SK-N-SH (cell line): ENCODE measurements at regions not wholly inside any gene's neighbourhood (a gene's known extent, or its start where the extent isn't known, plus 50 kb on each side); places are given as distances from the start of the nearest gene placed in this dataset.
A peak's percentile ranks its signal among the peaks of the same experiment; 100 is the strongest.

ENCODE experiments used
- CTCF ChIP-seq: fragments of 200-600 bp; sonication (generic); IDR thresholded peaks from 2 replicates; pipeline ENCODE4 v1.6.1; 2017; ENCODE audit warnings: antibody characterized with exemption, mild to moderate bottlenecking, moderate library complexity
- ELF1 ChIP-seq: IDR thresholded peaks from 2 replicates; pipeline ENCODE4 v1.4.0; 2012
- EZH2phosphoT487 ChIP-seq: fragments of 200-600 bp; sonication (generic); IDR thresholded peaks from 2 replicates; pipeline ENCODE4 v1.6.1; 2017; ENCODE audit warnings: low read depth, mixed run types, mild to moderate bottlenecking, antibody characterized with exemption, moderate library complexity, borderline replicate concordance
- FOSL2 ChIP-seq: IDR thresholded peaks from 2 replicates; pipeline ENCODE4 v1.4.0; 2012; ENCODE audit warnings: low read depth, mild to moderate bottlenecking, moderate library complexity, borderline replicate concordance
- FOXM1 ChIP-seq: IDR thresholded peaks from 2 replicates; pipeline ENCODE4 v1.4.0; 2012; ENCODE audit warnings: low read depth, mild to moderate bottlenecking
- IRF3 ChIP-seq: fragments of 150-350 bp; IDR thresholded peaks from 2 replicates; pipeline ENCODE4 v1.6.1; 2016; ENCODE audit warnings: mild to moderate bottlenecking, low read depth, low read length
- JUND ChIP-seq: IDR thresholded peaks from 2 replicates; pipeline ENCODE4 v1.4.0; 2012
- MEF2A ChIP-seq: IDR thresholded peaks from 2 replicates; pipeline ENCODE4 v1.4.0; 2012; ENCODE audit warnings: low read depth, borderline replicate concordance
- NRF1 ChIP-seq: IDR thresholded peaks from 2 replicates; pipeline ENCODE4 v1.6.1; 2012; ENCODE audit warnings: low read depth, mild to moderate bottlenecking, low read length
- PBX3 ChIP-seq: IDR thresholded peaks from 2 replicates; pipeline ENCODE4; 2012
- POLR2AphosphoS5 ChIP-seq: IDR thresholded peaks from 2 replicates; pipeline ENCODE4 v1.6.1; 2012; ENCODE audit warnings: low read depth, low read length
- RCOR1 ChIP-seq: fragments of 150-350 bp; IDR thresholded peaks from 2 replicates; pipeline ENCODE4 v1.6.1; 2017; ENCODE audit warnings: antibody characterized with exemption, low read length
- RFX5 ChIP-seq: IDR thresholded peaks from 2 replicates; pipeline ENCODE4 v1.6.1; 2012; ENCODE audit warnings: mild to moderate bottlenecking, improper control_type of control experiment, low read length
- RXRA ChIP-seq: IDR thresholded peaks from 2 replicates; pipeline ENCODE4 v1.4.0; 2012; ENCODE audit warnings: low read depth, mild to moderate bottlenecking, borderline replicate concordance
- SIN3A ChIP-seq: IDR thresholded peaks from 2 replicates; pipeline ENCODE4 v1.6.1; 2012; ENCODE audit warnings: low read depth, mild to moderate bottlenecking, low read length, moderate library complexity, borderline replicate concordance
- SMC3 ChIP-seq: IDR thresholded peaks from 2 replicates; pipeline ENCODE4 v1.6.1; 2012; ENCODE audit warnings: low read depth, low read length, improper control_type of control experiment
- TAF1 ChIP-seq: IDR thresholded peaks from 2 replicates; pipeline ENCODE4 v1.6.1; 2012; ENCODE audit warnings: low read depth, mild to moderate bottlenecking, low read length, moderate library complexity, borderline replicate concordance
- TEAD4 ChIP-seq: IDR thresholded peaks from 2 replicates; pipeline ENCODE4 v1.4.0; 2012; ENCODE audit warnings: mild to moderate bottlenecking, borderline replicate concordance; ENCODE audit not compliant: insufficient read depth
- USF1 ChIP-seq: IDR thresholded peaks from 2 replicates; pipeline ENCODE4 v1.4.0; 2012; ENCODE audit warnings: low read depth, borderline replicate concordance
- YY1 ChIP-seq: IDR thresholded peaks from 2 replicates; pipeline ENCODE4 v1.4.0; 2012; ENCODE audit warnings: low read depth, mild to moderate bottlenecking

GRCh38 chr2:189276277-189276676 lies 96.7 kb upstream of the COL5A2 start (continued):
- TF ChIP-seq MEF2A (0 out of 2 replicates have a peak, but pooled peaks have one; percentile 15), YY1 (0 out of 2 replicates have a peak, but pooled peaks have one; percentile 42), ELF1 (no peak), JUND (peak; percentile 83), POLR2AphosphoS5 (peak; percentile 42; the same call in 1 of the 2 replicates), FOXM1 (peak; percentile 73; the same call in 1 of the 2 replicates), FOSL2 (peak; percentile 86), CTCF (no peak), RFX5 (no peak), SMC3 (no peak), SIN3A (no peak), EZH2phosphoT487 (no peak), NRF1 (no peak), TAF1 (0 out of 2 replicates have a peak, but pooled peaks have one; percentile 29), RXRA (peak; percentile 25; the same call in 1 of the 2 replicates), USF1 (no peak), TEAD4 (peak; percentile 86), IRF3 (no peak), RCOR1 (no peak), PBX3 (peak; percentile 58; the same call in 1 of the 2 replicates)
